ENCODE measurements at regions not wholly inside any gene's neighbourhood (a gene's known extent, or its start where the extent isn't known, plus 50 kb on each side); places are given as distances from the start of the nearest gene placed in this dataset.

DNA sequence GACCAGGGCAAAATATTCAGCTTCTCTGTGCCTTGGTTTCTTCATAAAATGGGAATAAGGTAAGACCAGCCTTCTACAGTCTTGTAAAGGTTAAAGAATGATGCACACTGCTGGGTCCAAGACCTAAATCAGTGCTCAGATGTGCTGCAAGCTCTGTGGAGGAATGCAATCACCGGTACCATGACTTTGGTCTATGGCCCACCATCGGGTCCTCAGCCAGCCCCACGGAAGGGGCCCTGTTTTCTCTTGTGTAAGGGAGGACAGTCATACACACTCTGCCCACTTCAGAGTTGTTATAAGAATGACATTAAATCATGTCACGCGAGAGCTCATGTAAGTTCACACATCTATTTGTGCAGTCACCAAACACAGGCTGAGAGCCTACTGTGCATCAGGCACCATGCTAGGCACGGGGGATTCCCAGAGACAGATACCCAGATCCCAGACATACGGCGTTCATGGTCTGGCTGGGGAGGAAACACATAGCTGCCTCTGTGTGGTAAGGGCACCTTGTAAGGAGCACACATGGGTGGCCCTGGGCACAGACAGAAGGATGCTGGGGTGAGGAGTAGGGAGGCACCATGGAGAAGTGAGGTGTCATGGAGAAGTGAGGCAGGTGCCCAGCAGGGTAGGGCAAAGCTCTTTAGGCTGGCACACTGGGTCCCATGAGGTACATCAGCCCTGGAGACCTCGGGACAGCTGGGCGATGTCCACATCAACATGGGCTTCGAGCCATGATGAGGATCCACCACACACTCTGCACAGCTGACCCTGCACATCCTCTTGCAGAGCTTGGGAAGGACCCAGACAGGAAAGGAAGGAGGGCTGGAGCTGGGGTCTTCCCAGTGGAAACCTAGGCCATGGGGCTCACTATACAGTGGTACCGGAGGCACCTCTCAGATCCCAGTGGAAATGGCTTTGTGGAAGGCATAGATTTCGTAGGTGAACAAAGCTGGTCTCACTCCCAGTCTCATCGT lies 190.4 kb upstream of the DIO3 start:
- peaks cover 4% of the 10 kb centered on the region for H3K27me3 Mint-ChIP-seq
- no peaks in the 10 kb centered on the region for H3K36me3 Mint-ChIP-seq (ENCODE audit: low read depth)
- no peak overlapping the region for H3K27ac Mint-ChIP-seq
- H3K4me3 Mint-ChIP-seq, result no peak overlapping the region
- H3K4me1 Mint-ChIP-seq (ENCODE audit: low read depth), result no peaks in the 10 kb centered on the region
- DNase-seq (no peak), ATAC-seq (no peak)
- ChIA-PET CTCF (no interaction called here), POLR2A (no interaction called here)
- no peaks in the 10 kb centered on the region for H3K9me3 Mint-ChIP-seq
- TF ChIP-seq, protein P1, sequence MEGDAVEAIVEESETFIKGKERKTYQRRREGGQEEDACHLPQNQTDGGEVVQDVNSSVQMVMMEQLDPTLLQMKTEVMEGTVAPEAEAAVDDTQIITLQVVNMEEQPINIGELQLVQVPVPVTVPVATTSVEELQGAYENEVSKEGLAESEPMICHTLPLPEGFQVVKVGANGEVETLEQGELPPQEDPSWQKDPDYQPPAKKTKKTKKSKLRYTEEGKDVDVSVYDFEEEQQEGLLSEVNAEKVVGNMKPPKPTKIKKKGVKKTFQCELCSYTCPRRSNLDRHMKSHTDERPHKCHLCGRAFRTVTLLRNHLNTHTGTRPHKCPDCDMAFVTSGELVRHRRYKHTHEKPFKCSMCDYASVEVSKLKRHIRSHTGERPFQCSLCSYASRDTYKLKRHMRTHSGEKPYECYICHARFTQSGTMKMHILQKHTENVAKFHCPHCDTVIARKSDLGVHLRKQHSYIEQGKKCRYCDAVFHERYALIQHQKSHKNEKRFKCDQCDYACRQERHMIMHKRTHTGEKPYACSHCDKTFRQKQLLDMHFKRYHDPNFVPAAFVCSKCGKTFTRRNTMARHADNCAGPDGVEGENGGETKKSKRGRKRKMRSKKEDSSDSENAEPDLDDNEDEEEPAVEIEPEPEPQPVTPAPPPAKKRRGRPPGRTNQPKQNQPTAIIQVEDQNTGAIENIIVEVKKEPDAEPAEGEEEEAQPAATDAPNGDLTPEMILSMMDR (IDR thresholded peaks at IDR 0.05), result no peak
- intact Hi-C loops (cut with micrococcal nuclease), result no loop called here

DNA sequence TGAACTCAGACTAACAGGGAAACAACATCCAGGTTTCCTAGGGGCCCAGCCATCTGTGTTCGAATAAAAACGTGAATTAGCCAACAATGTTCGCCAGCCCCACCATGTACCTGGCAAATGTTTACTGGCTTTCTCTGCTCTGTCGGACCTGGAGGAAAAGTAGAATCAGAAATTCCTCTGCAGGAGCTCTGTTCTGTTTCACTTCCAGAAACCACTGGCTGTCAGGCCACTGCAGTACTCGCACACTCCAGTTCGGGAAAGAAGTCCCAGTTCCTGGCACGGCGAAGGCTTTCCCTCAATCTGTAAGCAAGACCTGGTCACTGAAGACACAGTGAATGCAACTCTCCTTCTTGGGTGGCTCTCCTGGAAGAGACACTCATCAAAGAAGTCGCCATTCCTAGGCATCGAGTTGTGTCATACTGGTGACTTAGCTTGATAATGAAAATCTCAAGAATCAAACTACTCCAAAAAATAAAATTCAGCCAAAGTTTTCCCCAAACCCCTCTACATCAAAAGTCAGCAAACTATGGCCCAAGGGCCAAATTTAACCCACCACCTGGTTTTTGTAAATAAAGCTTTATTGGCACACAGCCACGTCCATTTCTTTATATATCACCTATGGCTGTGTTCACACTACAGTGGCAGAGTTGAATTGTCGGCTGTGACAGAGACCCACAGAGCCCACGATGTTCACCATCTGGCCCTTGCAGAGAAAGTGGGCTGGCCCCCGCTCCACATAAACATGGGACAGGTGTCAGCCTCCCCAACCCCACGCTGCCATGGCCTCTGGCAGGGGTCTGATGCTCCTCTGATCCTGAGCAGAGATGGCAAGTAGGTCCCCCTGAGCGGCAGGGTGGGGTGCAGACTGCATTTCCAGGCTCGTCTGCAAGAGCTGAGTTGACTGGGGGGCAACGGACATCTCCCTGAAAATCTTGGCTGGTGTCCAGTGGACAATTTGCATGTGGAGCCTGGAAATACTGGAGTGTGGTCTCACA lies 189.2 kb upstream of the DIO3 start:
- no peak overlapping the region for H3K4me3 Mint-ChIP-seq
- no peaks in the 10 kb centered on the region for H3K4me1 Mint-ChIP-seq (ENCODE audit: low read depth)
- peaks cover 3% of the 10 kb centered on the region for H3K27me3 Mint-ChIP-seq
- H3K27ac Mint-ChIP-seq, result no peak overlapping the region
- ChIA-PET CTCF (no interaction called here), POLR2A (no interaction called here)
- H3K36me3 Mint-ChIP-seq (ENCODE audit: low read depth), result no peaks in the 10 kb centered on the region
- no peak for ATAC-seq
- TF ChIP-seq, protein P1 (IDR thresholded peaks at IDR 0.05), result no peak
- intact Hi-C loops (cut with micrococcal nuclease), result no loop called here
- no peaks in the 10 kb centered on the region for H3K9me3 Mint-ChIP-seq
- DNase-seq, result no peak

DNA sequence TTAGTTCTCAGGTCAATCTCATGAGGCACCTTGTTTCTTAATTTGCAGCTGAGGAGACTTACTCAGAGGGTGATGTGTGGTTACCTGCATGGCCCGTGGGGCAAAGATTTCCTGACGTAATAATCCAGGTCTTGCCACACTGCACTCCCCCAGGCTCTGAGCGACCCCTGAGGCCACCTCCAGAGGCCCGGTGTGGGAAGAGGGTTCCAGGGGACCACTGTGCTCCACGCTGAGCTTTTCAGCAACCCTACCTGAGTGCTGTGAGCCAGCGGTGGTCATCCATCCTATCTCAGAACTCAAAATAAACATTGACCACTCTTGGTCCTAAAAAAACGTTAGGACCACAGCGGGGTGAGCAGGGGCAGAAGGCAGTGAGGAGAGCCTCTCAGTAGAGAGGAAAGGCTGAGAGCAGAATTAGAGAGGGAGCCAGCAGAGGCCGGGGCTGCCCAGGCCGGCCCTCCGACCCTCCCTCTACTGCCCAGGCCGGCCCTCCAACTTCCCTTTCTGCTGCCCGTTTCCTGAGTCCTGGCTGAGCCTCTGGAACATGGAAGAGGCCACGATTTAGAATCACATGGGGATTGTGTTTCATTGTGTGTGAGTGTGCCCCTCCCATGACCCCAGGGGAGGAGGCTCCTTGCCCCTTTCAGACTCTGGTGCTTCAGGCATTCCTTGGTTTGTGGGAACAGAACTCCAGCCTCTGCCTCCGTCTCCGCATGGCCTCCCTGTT lies 188.2 kb upstream of the DIO3 start:
- ChIA-PET POLR2A (no interaction called here), CTCF (no interaction called here)
- Mint-ChIP-seq H3K9me3 (no peaks in the 10 kb centered on the region), H3K27ac (no peak overlapping the region), H3K36me3 (ENCODE audit: low read depth) (no peaks in the 10 kb centered on the region), H3K4me1 (ENCODE audit: low read depth) (no peaks in the 10 kb centered on the region), H3K27me3 (peaks cover 3% of the 10 kb centered on the region), H3K4me3 (no peak overlapping the region)
- ATAC-seq (no peak), DNase-seq (no peak)
- intact Hi-C loops (cut with micrococcal nuclease), result no loop called here
- TF ChIP-seq, protein P1 (IDR thresholded peaks at IDR 0.05), result no peak

DNA sequence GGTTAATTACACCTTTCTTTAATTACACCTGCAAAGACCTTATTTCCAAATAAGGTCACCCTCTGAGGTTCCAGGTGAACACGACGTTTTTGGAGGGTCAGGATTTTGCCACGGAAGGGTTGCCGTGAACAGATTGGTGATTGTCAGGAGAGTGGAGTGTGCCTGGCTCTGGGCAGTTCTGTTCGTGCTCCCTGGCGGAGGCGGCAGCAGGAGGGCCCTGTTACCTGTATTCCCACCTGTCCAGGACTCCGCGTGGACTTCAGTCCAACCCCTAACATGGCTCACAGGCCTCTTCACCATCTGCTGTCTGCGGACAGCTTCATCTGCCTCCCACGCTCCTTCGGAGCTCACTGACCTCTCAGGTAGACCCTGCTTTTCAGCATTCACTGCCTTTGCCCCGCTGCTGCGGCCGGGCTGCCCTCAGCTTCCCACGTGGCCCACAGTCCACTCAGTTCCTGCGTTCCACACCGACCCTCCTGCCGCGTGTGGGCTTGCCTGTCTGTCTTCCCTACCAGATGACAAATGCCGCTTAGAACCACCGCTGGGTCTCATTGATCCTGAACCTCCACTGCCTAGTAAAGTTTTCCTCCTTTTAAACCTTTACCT lies 187.5 kb upstream of the DIO3 start:
- no peak for ATAC-seq
- TF ChIP-seq, protein P1 (IDR thresholded peaks at IDR 0.05), result no peak
- Mint-ChIP-seq H3K27me3 (peaks cover 3% of the 10 kb centered on the region), H3K4me1 (ENCODE audit: low read depth) (no peaks in the 10 kb centered on the region), H3K27ac (no peak overlapping the region), H3K4me3 (no peak overlapping the region), H3K36me3 (ENCODE audit: low read depth) (no peaks in the 10 kb centered on the region), H3K9me3 (no peaks in the 10 kb centered on the region)
- no peak for DNase-seq
- intact Hi-C loops (cut with micrococcal nuclease), result no loop called here
- ChIA-PET CTCF (no interaction called here), POLR2A (no interaction called here)
